ENCODE measurements at regions not wholly inside any gene's neighbourhood (a gene's known extent, or its start where the extent isn't known, plus 50 kb on each side); places are given as distances from the start of the nearest gene placed in this dataset.

GRCh38 chr10:120208488-120208887 lies 248.5 kb upstream of the PLPP4 start:
- no peak for TF ChIP-seq TARDBP (IDR thresholded peaks at IDR 0.05)
- no peak for TF ChIP-seq PKNOX1 (IDR thresholded peaks at IDR 0.05)
- no peak for TF ChIP-seq SP1 (IDR thresholded peaks at IDR 0.05)
- no peak for TF ChIP-seq ELF4 (IDR thresholded peaks at IDR 0.05)
- TF ChIP-seq L3MBTL2 (conservative IDR thresholded peaks at IDR 0.05), result no peak
- TF ChIP-seq SUZ12 (IDR thresholded peaks at IDR 0.05), result no peak
- TF ChIP-seq BHLHE40 (IDR thresholded peaks at IDR 0.05; ENCODE audit: borderline replicate concordance), result no peak
- TF ChIP-seq FOXK2 (IDR thresholded peaks at IDR 0.05), result no peak
